Ovary (tissue), 3 donors: ENCODE measurements at regions not wholly inside any gene's neighbourhood (a gene's known extent, or its start where the extent isn't known, plus 50 kb on each side); places are given as distances from the start of the nearest gene placed in this dataset.

Experiments used
- CTCF ChIP-seq, 3 donors: fragments of 450-650 bp in 2 of 3; fragments of 200-600 bp in 1 of 3; IDR thresholded peaks; one replicate each; pipeline versions ENCODE4 v1.5.1 to v1.8.0; 2016 to 2022; ENCODE audit warnings: antibody characterized with exemption in 3 of 3, mild to moderate bottlenecking in 1 of 3
- EP300 ChIP-seq: sonication (generic); formaldehyde crosslinking; IDR thresholded peaks from one replicate; pipeline ENCODE4 v1.6.1; 2017; ENCODE audit warnings: antibody characterized with exemption
- POLR2A ChIP-seq: fragments of 450-650 bp; IDR thresholded peaks from one replicate; pipeline ENCODE4 v1.6.1; 2017; ENCODE audit warnings: antibody characterized with exemption, mild to moderate bottlenecking, moderate library complexity
- donor health status: DM: no; HTN: no; CAD: no.

- TF ChIP-seq POLR2A (no peak), EP300 (no peak), CTCF (IDR thresholded peaks at IDR 0.05) (no peak)
Measured at GRCh38 chr3:44061961-44062360, 179.7 kb upstream of the TOPAZ1 start.
